ENCODE measurements at regions not wholly inside any gene's neighbourhood (a gene's known extent, or its start where the extent isn't known, plus 50 kb on each side); places are given as distances from the start of the nearest gene placed in this dataset.

DNA sequence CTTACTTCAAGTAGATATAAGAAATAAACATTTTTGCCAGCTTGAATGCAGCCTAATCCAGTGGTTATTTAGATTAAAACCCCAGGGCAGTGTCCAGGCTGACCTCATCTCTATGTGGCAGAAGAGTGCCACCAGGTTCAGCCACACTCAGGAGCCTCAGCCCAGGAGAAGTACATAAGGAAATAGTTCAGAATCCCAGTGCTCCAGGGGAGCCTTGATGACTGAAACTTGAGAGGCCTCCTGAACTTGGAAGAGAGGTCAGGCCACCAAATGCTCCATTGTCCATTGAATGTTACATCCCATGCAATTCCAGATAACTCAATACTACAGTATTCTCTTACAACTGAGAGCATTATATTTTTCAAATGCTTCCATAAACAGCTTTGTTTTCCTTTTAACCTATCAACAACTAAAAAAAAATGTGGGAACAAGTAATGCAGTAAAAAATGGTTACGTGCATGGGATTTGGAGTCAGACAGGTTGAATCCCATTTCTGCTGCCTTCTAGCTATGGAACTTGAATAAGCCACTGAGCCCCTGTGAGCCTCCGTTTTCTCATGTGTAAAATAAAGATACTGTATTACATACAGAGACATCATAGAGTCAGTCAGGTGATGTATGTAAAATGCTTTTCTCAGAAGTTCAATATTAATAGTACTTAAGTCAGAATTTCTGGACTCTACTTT is 248.0 kb downstream of the PLPP3 start:
- TF ChIP-seq POLR2AphosphoS5 (IDR thresholded peaks at IDR 0.05) = no peak
- TF ChIP-seq, protein P1, sequence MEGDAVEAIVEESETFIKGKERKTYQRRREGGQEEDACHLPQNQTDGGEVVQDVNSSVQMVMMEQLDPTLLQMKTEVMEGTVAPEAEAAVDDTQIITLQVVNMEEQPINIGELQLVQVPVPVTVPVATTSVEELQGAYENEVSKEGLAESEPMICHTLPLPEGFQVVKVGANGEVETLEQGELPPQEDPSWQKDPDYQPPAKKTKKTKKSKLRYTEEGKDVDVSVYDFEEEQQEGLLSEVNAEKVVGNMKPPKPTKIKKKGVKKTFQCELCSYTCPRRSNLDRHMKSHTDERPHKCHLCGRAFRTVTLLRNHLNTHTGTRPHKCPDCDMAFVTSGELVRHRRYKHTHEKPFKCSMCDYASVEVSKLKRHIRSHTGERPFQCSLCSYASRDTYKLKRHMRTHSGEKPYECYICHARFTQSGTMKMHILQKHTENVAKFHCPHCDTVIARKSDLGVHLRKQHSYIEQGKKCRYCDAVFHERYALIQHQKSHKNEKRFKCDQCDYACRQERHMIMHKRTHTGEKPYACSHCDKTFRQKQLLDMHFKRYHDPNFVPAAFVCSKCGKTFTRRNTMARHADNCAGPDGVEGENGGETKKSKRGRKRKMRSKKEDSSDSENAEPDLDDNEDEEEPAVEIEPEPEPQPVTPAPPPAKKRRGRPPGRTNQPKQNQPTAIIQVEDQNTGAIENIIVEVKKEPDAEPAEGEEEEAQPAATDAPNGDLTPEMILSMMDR (IDR thresholded peaks at IDR 0.05) = no peak
- TF ChIP-seq EP300 (IDR thresholded peaks at IDR 0.05) = no peak

Data from suprapubic skin (tissue), 4 donors.